Chondrocyte (in vitro differentiated cells): ENCODE measurements at regions not wholly inside any gene's neighbourhood (a gene's known extent, or its start where the extent isn't known, plus 50 kb on each side); places are given as distances from the start of the nearest gene placed in this dataset.
A peak's percentile ranks its signal among the peaks of the same experiment; 100 is the strongest.
"Not testable (repeated sequence)": the region's sequence is repeated elsewhere in the genome, so short reads cannot be mapped to it uniquely, and the experiment has no call there.

Experiments
- DNase-seq: peaks from one replicate; pipeline ENCODE4 v3.0.0; 2021; ENCODE audit warnings: mixed read lengths, low spot score
- H3K27ac Mint-ChIP-seq: one replicate; pipeline ENCODE4 v1.8.0; 2021; ENCODE audit warnings: mild to moderate bottlenecking, moderate library complexity, mixed read lengths; ENCODE audit not compliant: unreplicated experiment
- H3K27me3 Mint-ChIP-seq: 2 replicates; pipeline ENCODE4 v1.8.0; 2021; ENCODE audit warnings: low read depth, mixed read lengths
- H3K36me3 Mint-ChIP-seq: 2 replicates; pipeline ENCODE4 v1.8.0; 2021; ENCODE audit warnings: low read depth, mixed read lengths
- H3K4me1 Mint-ChIP-seq: 2 replicates; pipeline ENCODE4 v1.8.0; 2021; ENCODE audit warnings: low read depth, mild to moderate bottlenecking, mixed read lengths
- H3K4me3 Mint-ChIP-seq: one replicate; pipeline ENCODE4 v1.8.0; 2021; ENCODE audit warnings: mild to moderate bottlenecking, moderate library complexity, mixed read lengths; ENCODE audit not compliant: unreplicated experiment
- H3K9me3 Mint-ChIP-seq: 2 replicates; pipeline ENCODE4 v1.8.0; 2021; ENCODE audit warnings: low read depth, mixed read lengths
- CTCF ChIP-seq: fragments of 200-600 bp; sonication (generic); IDR thresholded peaks from 2 replicates; pipeline ENCODE4 v1.5.0; 2021; ENCODE audit warnings: antibody characterized with exemption, mild to moderate bottlenecking, moderate library complexity

- no peak for TF ChIP-seq CTCF
- Mint-ChIP-seq H3K4me1 (peaks cover 12% of the 10 kb centered on the region), H3K36me3 (peaks cover 2% of the 10 kb centered on the region), H3K4me3 (no peak overlapping the region), H3K27me3 (no peaks in the 10 kb centered on the region), H3K27ac (peak overlapping the region; percentile 64), H3K9me3 (peaks cover 5% of the 10 kb centered on the region)
- DNase-seq = no peak
These were observed 821.3 kb downstream of the TRIML1 start for GRCh38 chr4:188960411-188961093.

GRCh38 chr4:188971125-188971524 is 831.9 kb downstream of the TRIML1 start:
- Mint-ChIP-seq H3K4me1 (peaks cover 4% of the 10 kb centered on the region), H3K27me3 (no peaks in the 10 kb centered on the region), H3K36me3 (no peaks in the 10 kb centered on the region), H3K27ac (no peak overlapping the region), H3K9me3 (no peaks in the 10 kb centered on the region), H3K4me3 (no peak overlapping the region)
- no peak for DNase-seq
- peak; percentile 76 for TF ChIP-seq CTCF

GRCh38 chr4:188975271-188975670 is 836.0 kb downstream of the TRIML1 start:
- H3K27ac Mint-ChIP-seq = no peak overlapping the region

GRCh38 chr4:188976644-188977115 is 837.4 kb downstream of the TRIML1 start:
- Mint-ChIP-seq H3K36me3 (no peaks in the 10 kb centered on the region), H3K4me3 (no peak overlapping the region), H3K27me3 (no peaks in the 10 kb centered on the region), H3K27ac (peak overlapping the region; percentile 80), H3K9me3 (no peaks in the 10 kb centered on the region), H3K4me1 (peaks cover 24% of the 10 kb centered on the region)
- no peak for DNase-seq
- no peak for TF ChIP-seq CTCF

More at GRCh38 chr4:188975271-188975670, 836.0 kb downstream of the TRIML1 start:
- Mint-ChIP-seq H3K4me1 (peaks cover 24% of the 10 kb centered on the region), H3K9me3 (no peaks in the 10 kb centered on the region), H3K36me3 (no peaks in the 10 kb centered on the region), H3K27me3 (no peaks in the 10 kb centered on the region), H3K4me3 (no peak overlapping the region)
- no peak for DNase-seq
- TF ChIP-seq CTCF = no peak

- not testable (repeated sequence) for H3K27me3 Mint-ChIP-seq, H3K36me3 Mint-ChIP-seq, H3K9me3 Mint-ChIP-seq, H3K4me3 Mint-ChIP-seq, DNase-seq, H3K27ac Mint-ChIP-seq
- peaks cover 24% of the 10 kb centered on the region for H3K4me1 Mint-ChIP-seq
These were observed 838.0 kb downstream of the TRIML1 start for GRCh38 chr4:188977232-188977631.

- Mint-ChIP-seq H3K36me3 (no peaks in the 10 kb centered on the region), H3K27ac (no peak overlapping the region), H3K9me3 (peaks cover 5% of the 10 kb centered on the region), H3K4me1 (peaks cover 20% of the 10 kb centered on the region), H3K27me3 (no peaks in the 10 kb centered on the region), H3K4me3 (no peak overlapping the region)
- TF ChIP-seq CTCF = no peak
- DNase-seq = no peak
These were observed 845.3 kb downstream of the TRIML1 start for GRCh38 chr4:188984518-188984917.
